ENCODE measurements at regions not wholly inside any gene's neighbourhood (a gene's known extent, or its start where the extent isn't known, plus 50 kb on each side); places are given as distances from the start of the nearest gene placed in this dataset.

- no peak for TF ChIP-seq EZH2 (IDR thresholded peaks at IDR 0.05; ENCODE audit: low read depth)
- no peak for TF ChIP-seq CTCF (conservative IDR thresholded peaks at IDR 0.05)
- Histone ChIP-seq H3K27ac (no peak overlapping the region), H3F3A (ENCODE audit: insufficient read depth, low read depth) (no peaks in the 10 kb centered on the region), H3K4me2 (0 out of 2 replicates have a peak overlapping the region, but pooled peaks have one; percentile 13), H3K36me3 (ENCODE audit: low read depth) (no peaks in the 10 kb centered on the region), H3K9me2 (ENCODE audit: insufficient read depth) (no peaks in the 10 kb centered on the region), H3K27me3 (ENCODE audit: insufficient read depth, low read depth) (no peaks in the 10 kb centered on the region), H4K20me1 (ENCODE audit: insufficient read depth) (no peaks in the 10 kb centered on the region), H3K79me2 (ENCODE audit: low read depth) (no peaks in the 10 kb centered on the region), H2AFZ (no peak overlapping the region), H3K4me3 (no peak overlapping the region), H3K4me1 (replicated peaks; ENCODE audit: insufficient read depth) (peaks cover 7% of the 10 kb centered on the region; the same call in 1 of the 2 replicates), H3K9me3 (ENCODE audit: insufficient read depth, low read depth) (no peaks in the 10 kb centered on the region)
- CTCF ChIA-PET = interaction anchor here (0.6 kb wide), 1 partner anchor 29 kb away, joined by 3 read pairs; no protein-coding TSS in a partner anchor
- BruUV-seq (replicated peaks) = no TSS peak
- peak; percentile 50 to 68 for DNase-seq
- intact Hi-C loops (cut with micrococcal nuclease; ENCODE audit: unreplicated experiment) = loop anchor here (1.0 kb wide), 1 partner anchor 289 kb away; no protein-coding TSS in a partner anchor
- POLR2A ChIA-PET (ENCODE audit: unreplicated experiment) = no interaction called here
These were observed 192.8 kb upstream of the AKR1E2 start for GRCh38 chr10:4633186-4633585.

- peak in 1 of 2 experiments; percentile 19 for DNase-seq
- Histone ChIP-seq H3K27me3 (ENCODE audit: insufficient read depth, low read depth) (no peaks in the 10 kb centered on the region), H2AFZ (no peak overlapping the region), H4K20me1 (ENCODE audit: insufficient read depth) (no peaks in the 10 kb centered on the region), H3K79me2 (ENCODE audit: low read depth) (no peaks in the 10 kb centered on the region), H3K4me2 (0 out of 2 replicates have a peak overlapping the region, but pooled peaks have one; percentile 13), H3K4me1 (replicated peaks; ENCODE audit: insufficient read depth) (peaks cover 7% of the 10 kb centered on the region; the same call in 1 of the 2 replicates), H3K4me3 (no peak overlapping the region), H3K9me2 (ENCODE audit: insufficient read depth) (no peaks in the 10 kb centered on the region), H3K9me3 (ENCODE audit: insufficient read depth, low read depth) (no peaks in the 10 kb centered on the region), H3K36me3 (ENCODE audit: low read depth) (no peaks in the 10 kb centered on the region), H3K27ac (no peak overlapping the region), H3F3A (ENCODE audit: insufficient read depth, low read depth) (no peaks in the 10 kb centered on the region)
- POLR2A ChIA-PET (ENCODE audit: unreplicated experiment) = no interaction called here
- intact Hi-C loops (cut with micrococcal nuclease; ENCODE audit: unreplicated experiment) = loop anchor here (1.0 kb wide), 1 partner anchor 288 kb away; no protein-coding TSS in a partner anchor
- CTCF ChIA-PET = no interaction called here
- BruUV-seq (replicated peaks) = no TSS peak
- TF ChIP-seq EZH2 (IDR thresholded peaks at IDR 0.05; ENCODE audit: low read depth) (no peak), CTCF (conservative IDR thresholded peaks at IDR 0.05) (no peak)
These were observed 193.2 kb upstream of the AKR1E2 start for GRCh38 chr10:4632757-4633156.

GRCh38 chr10:4626919-4627318, 199.1 kb upstream of the AKR1E2 start:
- Histone ChIP-seq H3K27ac (no peak overlapping the region), H3F3A (ENCODE audit: insufficient read depth, low read depth) (no peaks in the 10 kb centered on the region), H3K79me2 (ENCODE audit: low read depth) (no peaks in the 10 kb centered on the region), H3K4me1 (replicated peaks; ENCODE audit: insufficient read depth) (no peaks in the 10 kb centered on the region), H3K36me3 (ENCODE audit: low read depth) (no peaks in the 10 kb centered on the region), H3K9me3 (ENCODE audit: insufficient read depth, low read depth) (no peaks in the 10 kb centered on the region), H3K4me3 (no peak overlapping the region), H3K27me3 (ENCODE audit: insufficient read depth, low read depth) (no peaks in the 10 kb centered on the region), H3K9me2 (ENCODE audit: insufficient read depth) (no peaks in the 10 kb centered on the region), H3K4me2 (no peak overlapping the region), H4K20me1 (ENCODE audit: insufficient read depth) (no peaks in the 10 kb centered on the region), H2AFZ (no peak overlapping the region)
- ChIA-PET POLR2A (ENCODE audit: unreplicated experiment) (interaction anchor here (0.7 kb wide), 2 partner anchors 1174 to 1235 kb away, joined by 4 to 5 read pairs; no protein-coding TSS in a partner anchor), CTCF (no interaction called here)
- TF ChIP-seq EZH2 (IDR thresholded peaks at IDR 0.05; ENCODE audit: low read depth) = no peak
- TF ChIP-seq CTCF (conservative IDR thresholded peaks at IDR 0.05) = no peak
- no TSS peak for BruUV-seq (replicated peaks)
- intact Hi-C loops (cut with micrococcal nuclease; ENCODE audit: unreplicated experiment) = no loop called here
- no peak for DNase-seq
